ENCODE measurements at regions not wholly inside any gene's neighbourhood (a gene's known extent, or its start where the extent isn't known, plus 50 kb on each side); places are given as distances from the start of the nearest gene placed in this dataset.

- Histone ChIP-seq H3K36me3 (replicated peaks; ENCODE audit: insufficient read depth, low read length) (no peaks in the 10 kb centered on the region), H3K9me3 (replicated peaks; ENCODE audit: insufficient read depth, low read length) (no peaks in the 10 kb centered on the region), H3K4me1 (ENCODE audit: low read length) (no peaks in the 10 kb centered on the region), H3K79me2 (ENCODE audit: low read length) (no peaks in the 10 kb centered on the region), H2AFZ (ENCODE audit: low read length) (no peak overlapping the region), H3K27me3 (replicated peaks; ENCODE audit: insufficient read depth, low read length) (no peaks in the 10 kb centered on the region), H3F3A (ENCODE audit: insufficient read depth, low read length) (no peaks in the 10 kb centered on the region), H3K9me2 (replicated peaks; ENCODE audit: insufficient read depth, low read length) (no peaks in the 10 kb centered on the region), H3K27ac (ENCODE audit: low read length) (no peak overlapping the region), H3K9ac (ENCODE audit: low read length) (no peak overlapping the region), H4K20me1 (ENCODE audit: insufficient read depth, low read length) (no peaks in the 10 kb centered on the region), H3K4me2 (ENCODE audit: low read depth, low read length) (no peak overlapping the region), H3K4me3 (ENCODE audit: low read length) (no peak overlapping the region)
- no peak for TF ChIP-seq CTCF (IDR thresholded peaks at IDR 0.05; ENCODE audit: low read length)
- no peak for TF ChIP-seq EZH2 (optimal IDR thresholded peaks at IDR 0.05; ENCODE audit: low read depth, low read length)
- TF ChIP-seq EZH2phosphoT487 (IDR thresholded peaks at IDR 0.05; ENCODE audit: low read length): no peak
- DNase-seq: no peak
Observed at GRCh38 chr9:78510035-78510434, 213.1 kb downstream of the PSAT1 start.

GRCh38 chr9:78515108-78515507, 218.2 kb downstream of the PSAT1 start:
- no peak overlapping the region for H3K9ac ChIP-seq (ENCODE audit: low read length)
- H3K9me2 ChIP-seq (replicated peaks; ENCODE audit: insufficient read depth, low read length): no peaks in the 10 kb centered on the region
- H3K79me2 ChIP-seq (ENCODE audit: low read length): no peaks in the 10 kb centered on the region
- H3K27me3 ChIP-seq (replicated peaks; ENCODE audit: insufficient read depth, low read length): no peaks in the 10 kb centered on the region
- no peak for DNase-seq
- no peaks in the 10 kb centered on the region for H3F3A ChIP-seq (ENCODE audit: insufficient read depth, low read length)
- H3K36me3 ChIP-seq (replicated peaks; ENCODE audit: insufficient read depth, low read length): no peaks in the 10 kb centered on the region
- no peak overlapping the region for H3K27ac ChIP-seq (ENCODE audit: low read length)
- no peak overlapping the region for H2AFZ ChIP-seq (ENCODE audit: low read length)
- no peaks in the 10 kb centered on the region for H3K4me1 ChIP-seq (ENCODE audit: low read length)
- no peaks in the 10 kb centered on the region for H3K9me3 ChIP-seq (replicated peaks; ENCODE audit: insufficient read depth, low read length)
- TF ChIP-seq EZH2phosphoT487 (IDR thresholded peaks at IDR 0.05; ENCODE audit: low read length): no peak
- TF ChIP-seq CTCF (IDR thresholded peaks at IDR 0.05; ENCODE audit: low read length): no peak
- no peaks in the 10 kb centered on the region for H4K20me1 ChIP-seq (ENCODE audit: insufficient read depth, low read length)
- H3K4me3 ChIP-seq (ENCODE audit: low read length): no peak overlapping the region
- H3K4me2 ChIP-seq (ENCODE audit: low read depth, low read length): no peak overlapping the region

- Histone ChIP-seq H3F3A (ENCODE audit: insufficient read depth, low read length) (no peaks in the 10 kb centered on the region), H3K79me2 (ENCODE audit: low read length) (no peaks in the 10 kb centered on the region), H2AFZ (ENCODE audit: low read length) (no peak overlapping the region), H3K9ac (ENCODE audit: low read length) (no peak overlapping the region), H3K4me3 (ENCODE audit: low read length) (no peak overlapping the region), H3K4me2 (ENCODE audit: low read depth, low read length) (no peak overlapping the region), H4K20me1 (ENCODE audit: insufficient read depth, low read length) (no peaks in the 10 kb centered on the region), H3K36me3 (replicated peaks; ENCODE audit: insufficient read depth, low read length) (no peaks in the 10 kb centered on the region), H3K9me3 (replicated peaks; ENCODE audit: insufficient read depth, low read length) (no peaks in the 10 kb centered on the region), H3K27me3 (replicated peaks; ENCODE audit: insufficient read depth, low read length) (no peaks in the 10 kb centered on the region), H3K9me2 (replicated peaks; ENCODE audit: insufficient read depth, low read length) (no peaks in the 10 kb centered on the region), H3K4me1 (ENCODE audit: low read length) (no peaks in the 10 kb centered on the region), H3K27ac (ENCODE audit: low read length) (no peak overlapping the region)
- DNase-seq: no peak
- TF ChIP-seq EZH2 (optimal IDR thresholded peaks at IDR 0.05; ENCODE audit: low read depth, low read length) (no peak), CTCF (IDR thresholded peaks at IDR 0.05; ENCODE audit: low read length) (no peak), EZH2phosphoT487 (IDR thresholded peaks at IDR 0.05; ENCODE audit: low read length) (no peak)
Observed at GRCh38 chr9:78519786-78520185, 222.9 kb downstream of the PSAT1 start.
